GM12891 (cell line): ENCODE measurements at regions not wholly inside any gene's neighbourhood (a gene's known extent, or its start where the extent isn't known, plus 50 kb on each side); places are given as distances from the start of the nearest gene placed in this dataset.

Experiments
- PAX5 ChIP-seq: IDR thresholded peaks from 2 replicates; pipeline ENCODE4 v1.6.1; 2011; ENCODE audit warnings: low read length, moderate library complexity, mild to moderate bottlenecking; ENCODE audit not compliant: insufficient read depth, severe bottlenecking
- POLR2AphosphoS5 ChIP-seq: IDR thresholded peaks from 2 replicates; pipeline ENCODE4 v1.6.1; 2011; ENCODE audit warnings: low read depth, low read length, control low read depth

- no peak for TF ChIP-seq PAX5
- TF ChIP-seq POLR2AphosphoS5: no peak
Observed at GRCh38 chr3:180755556-180755955, 76.3 kb upstream of the CCDC39 start.
